Neural cell (in vitro differentiated cells): ENCODE measurements at regions not wholly inside any gene's neighbourhood (a gene's known extent, or its start where the extent isn't known, plus 50 kb on each side); places are given as distances from the start of the nearest gene placed in this dataset.

Experiments
- H2AFZ ChIP-seq: fragments of 200-600, 300-800 bp; sonication (generic), shearing (Covaris generic); 2 replicates; pipeline ENCODE4 v1.6.0; 2014; ENCODE audit warnings: low read depth, mild to moderate bottlenecking, antibody characterized with exemption, low read length, moderate library complexity
- H3F3A ChIP-seq: fragments of 200-600 bp; shearing (Covaris generic); 2 replicates; pipeline ENCODE4 v1.6.1; 2016; ENCODE audit warnings: mild to moderate bottlenecking, moderate library complexity, mixed read lengths, antibody characterized with exemption, low read length; ENCODE audit not compliant: insufficient read depth, poor library complexity, severe bottlenecking
- H3K27ac ChIP-seq: fragments of 200-600, 300-800 bp; sonication (generic), shearing (Covaris generic); 2 replicates; pipeline ENCODE4 v1.5.1; 2014; ENCODE audit warnings: mild to moderate bottlenecking, low read length, moderate library complexity
- H3K27me3 ChIP-seq: fragments of 300-800, 200-600 bp; sonication (generic), shearing (Covaris generic); 2 replicates; pipeline ENCODE4 v1.6.0; 2014; ENCODE audit warnings: mild to moderate bottlenecking, low read depth, low read length, moderate library complexity; ENCODE audit not compliant: insufficient read depth
- H3K36me3 ChIP-seq: fragments of 300-800, 200-600 bp; sonication (generic), shearing (Covaris generic); 2 replicates; pipeline ENCODE4 v1.5.1; 2014; ENCODE audit warnings: mild to moderate bottlenecking, antibody characterized with exemption, low read length, moderate library complexity; ENCODE audit not compliant: insufficient read depth
- H3K4me2 ChIP-seq: fragments of 300-800, 200-600 bp; sonication (generic), shearing (Covaris generic); 2 replicates; pipeline ENCODE4 v1.6.0; 2014; ENCODE audit warnings: mild to moderate bottlenecking, low read length
- H3K4me3 ChIP-seq: fragments of 300-800, 200-600 bp; sonication (generic), shearing (Covaris generic); 2 replicates; pipeline ENCODE4 v1.5.1; 2014; ENCODE audit warnings: mild to moderate bottlenecking, low read length, moderate library complexity
- H3K79me2 ChIP-seq: fragments of 200-600 bp; shearing (Covaris generic); replicated peaks from 2 replicates; pipeline ENCODE4 v1.6.0; 2014; ENCODE audit warnings: mild to moderate bottlenecking, low read length, moderate library complexity; ENCODE audit not compliant: insufficient read depth
- H3K9ac ChIP-seq: fragments of 300-800, 200-600 bp; sonication (generic), shearing (Covaris generic); 2 replicates; pipeline ENCODE4 v1.6.1; 2016; ENCODE audit warnings: mild to moderate bottlenecking, low read length, mixed read lengths
- H3K9me2 ChIP-seq: fragments of 200-600 bp; shearing (Covaris generic); 2 replicates; pipeline ENCODE4 v1.6.1; 2016; ENCODE audit warnings: mild to moderate bottlenecking, low read length, mixed read lengths; ENCODE audit not compliant: insufficient read depth
- H3K9me3 ChIP-seq: fragments of 200-600, 300-800 bp; sonication (generic), shearing (Covaris generic); 2 replicates; pipeline ENCODE4 v1.6.1; 2016; ENCODE audit warnings: mild to moderate bottlenecking, mixed run types, low read length, moderate library complexity, mixed read lengths
- H4K20me1 ChIP-seq: fragments of 200-600 bp; shearing (Covaris generic); 2 replicates; pipeline ENCODE4 v1.6.1; 2016; ENCODE audit warnings: mild to moderate bottlenecking, mixed run types; ENCODE audit not compliant: insufficient read depth
- CTCF ChIP-seq: fragments of 450-650 bp; IDR thresholded peaks from 2 replicates; pipeline ENCODE4 v1.5.1; 2014; ENCODE audit warnings: antibody characterized with exemption, mild to moderate bottlenecking, moderate library complexity; ENCODE audit not compliant: poor library complexity, severe bottlenecking
- EP300 ChIP-seq: fragments of 450-650 bp; conservative IDR thresholded peaks from 2 replicates; pipeline ENCODE4 v1.6.1; 2014; ENCODE audit warnings: antibody characterized with exemption, mild to moderate bottlenecking, moderate library complexity; ENCODE audit not compliant: poor library complexity, severe bottlenecking
- EZH2 ChIP-seq: fragments of 200-600, 300-800 bp; shearing (Covaris generic), sonication (generic); IDR thresholded peaks from 2 replicates; pipeline ENCODE4 v1.6.1; 2014; ENCODE audit warnings: antibody characterized with exemption, low read length, borderline replicate concordance, mild to moderate bottlenecking; ENCODE audit not compliant: insufficient read depth, poor library complexity, severe bottlenecking
- MXI1 ChIP-seq: fragments of 450-650 bp; conservative IDR thresholded peaks from 2 replicates; pipeline ENCODE4 v1.6.1; 2014; ENCODE audit warnings: antibody characterized with exemption, mild to moderate bottlenecking; ENCODE audit not compliant: poor library complexity, severe bottlenecking
- POLR2AphosphoS5 ChIP-seq: IDR thresholded peaks from 2 replicates; pipeline ENCODE4 v1.6.1; 2012
- RAD21 ChIP-seq: fragments of 450-650 bp; conservative IDR thresholded peaks from 2 replicates; pipeline ENCODE4 v1.6.1; 2014; ENCODE audit warnings: antibody characterized with exemption, mild to moderate bottlenecking, moderate library complexity
- REST ChIP-seq: IDR thresholded peaks from 2 replicates; pipeline ENCODE4 v1.6.1; 2012; ENCODE audit warnings: borderline replicate concordance
- SMC3 ChIP-seq: fragments of 450-650 bp; conservative IDR thresholded peaks from 2 replicates; pipeline ENCODE4 v1.6.1; 2014; ENCODE audit warnings: antibody characterized with exemption, mild to moderate bottlenecking, moderate library complexity; ENCODE audit not compliant: poor library complexity
- TAF1 ChIP-seq: IDR thresholded peaks from 2 replicates; pipeline ENCODE4 v1.6.1; 2012; ENCODE audit warnings: low read depth

GRCh38 chr13:74205313-74205690 lies 71.1 kb upstream of the KLF12 start:
- Histone ChIP-seq H4K20me1 (no peaks in the 10 kb centered on the region), H3K79me2 (no peaks in the 10 kb centered on the region), H3K9me2 (no peaks in the 10 kb centered on the region), H3K4me2 (no peak overlapping the region), H3K27ac (no peak overlapping the region), H2AFZ (no peak overlapping the region), H3F3A (no peaks in the 10 kb centered on the region), H3K9ac (no peak overlapping the region), H3K36me3 (no peaks in the 10 kb centered on the region), H3K27me3 (no peaks in the 10 kb centered on the region), H3K4me3 (no peak overlapping the region), H3K9me3 (no peaks in the 10 kb centered on the region)
- TF ChIP-seq RAD21 (no peak), MXI1 (no peak), SMC3 (no peak), POLR2AphosphoS5 (no peak), EP300 (no peak), TAF1 (no peak), CTCF (no peak)

GRCh38 chr13:74204602-74205312 lies 70.6 kb upstream of the KLF12 start:
- H3F3A ChIP-seq: no peaks in the 10 kb centered on the region
- H3K9me3 ChIP-seq: no peaks in the 10 kb centered on the region
- no peak overlapping the region for H2AFZ ChIP-seq
- no peak for TF ChIP-seq CTCF
- TF ChIP-seq RAD21: no peak
- TF ChIP-seq SMC3: no peak
- no peak for TF ChIP-seq EZH2
- TF ChIP-seq EP300: no peak
- TF ChIP-seq POLR2AphosphoS5: no peak
- no peak for TF ChIP-seq MXI1
- no peak for TF ChIP-seq TAF1
- TF ChIP-seq REST: no peak
- no peaks in the 10 kb centered on the region for H3K36me3 ChIP-seq
- no peak overlapping the region for H3K27ac ChIP-seq
- no peak overlapping the region for H3K4me2 ChIP-seq
- no peaks in the 10 kb centered on the region for H4K20me1 ChIP-seq
- H3K79me2 ChIP-seq: no peaks in the 10 kb centered on the region
- H3K9ac ChIP-seq: no peak overlapping the region
- H3K27me3 ChIP-seq: no peaks in the 10 kb centered on the region
- no peak overlapping the region for H3K4me3 ChIP-seq
- no peaks in the 10 kb centered on the region for H3K9me2 ChIP-seq
